Bronchial epithelial cell (primary cell): ENCODE measurements at regions not wholly inside any gene's neighbourhood (a gene's known extent, or its start where the extent isn't known, plus 50 kb on each side); places are given as distances from the start of the nearest gene placed in this dataset.

ENCODE experiments used
- DNase-seq: peaks from one replicate; pipeline ENCODE4 v3.0.0-alpha.2; 2010; ENCODE audit warnings: low read depth
- FAIRE-seq: peaks from 2 replicates; lab custom pipeline; 2011; peaks lifted over from hg19 to GRCh38; lab: Jason Lieb, UNC
- H3K27me3 ChIP-seq: 2 replicates; pipeline ENCODE4 v1.5.1; 2011; ENCODE audit warnings: low read length; ENCODE audit not compliant: control insufficient read depth, insufficient read depth
- H3K36me3 ChIP-seq: 2 replicates; pipeline ENCODE4 v1.5.1; 2011; ENCODE audit warnings: low read length; ENCODE audit not compliant: control insufficient read depth, insufficient read depth
- H3K4me3 ChIP-seq: 2 replicates; pipeline ENCODE4 v1.5.1; 2011; ENCODE audit warnings: mild to moderate bottlenecking, low read depth, low read length, control low read depth
- CTCF ChIP-seq: IDR thresholded peaks from 2 replicates; pipeline ENCODE4 v1.5.1; 2011; ENCODE audit warnings: mild to moderate bottlenecking, moderate library complexity, low read length, control low read depth, inconsistent platforms; ENCODE audit not compliant: insufficient read depth, severe bottlenecking

- DNase-seq (no peak), FAIRE-seq (no peak)
- Histone ChIP-seq H3K4me3 (no peak overlapping the region), H3K36me3 (no peaks in the 10 kb centered on the region), H3K27me3 (no peaks in the 10 kb centered on the region)
- no peak for TF ChIP-seq CTCF
Observed at GRCh38 chr2:13968811-13969210, 663.7 kb upstream of the LRATD1 start.

DNA sequence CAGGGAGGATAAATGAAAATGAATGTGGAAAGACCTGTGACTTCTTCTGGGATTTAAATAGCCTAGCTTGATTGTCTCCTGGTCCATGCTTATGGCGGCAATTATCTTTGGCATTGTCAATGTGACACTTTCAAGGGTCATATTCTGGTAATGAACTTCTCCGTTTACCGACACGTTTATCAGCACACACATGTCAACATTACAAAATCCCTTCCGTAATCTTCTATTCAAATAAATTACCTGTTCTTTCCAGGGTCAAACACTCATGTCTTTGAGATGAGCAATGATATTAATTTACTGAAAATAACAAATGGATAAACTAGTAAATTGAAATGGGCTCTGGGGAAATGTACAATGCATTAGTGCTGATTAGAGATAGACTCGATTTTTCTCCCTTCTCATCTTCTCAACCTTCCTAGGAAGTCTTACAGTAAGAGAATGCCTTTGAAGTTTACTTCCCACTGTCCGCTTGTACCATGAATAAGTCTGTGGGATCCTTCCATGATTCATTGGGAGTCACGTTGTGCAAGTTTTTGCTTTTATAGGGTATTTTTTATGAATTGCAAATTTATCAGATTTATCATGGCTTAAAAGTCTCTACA is 646.3 kb upstream of the LRATD1 start:
- no peak for FAIRE-seq
- no peaks in the 10 kb centered on the region for H3K27me3 ChIP-seq
- no peak for TF ChIP-seq CTCF
- DNase-seq, result no peak
- no peak overlapping the region for H3K4me3 ChIP-seq
- no peaks in the 10 kb centered on the region for H3K36me3 ChIP-seq

GRCh38 chr2:13996527-13996926 is 636.0 kb upstream of the LRATD1 start:
- DNase-seq (peak; percentile 42), FAIRE-seq (no peak)
- Histone ChIP-seq H3K36me3 (no peaks in the 10 kb centered on the region), H3K4me3 (no peak overlapping the region), H3K27me3 (no peaks in the 10 kb centered on the region)
- no peak for TF ChIP-seq CTCF

DNA sequence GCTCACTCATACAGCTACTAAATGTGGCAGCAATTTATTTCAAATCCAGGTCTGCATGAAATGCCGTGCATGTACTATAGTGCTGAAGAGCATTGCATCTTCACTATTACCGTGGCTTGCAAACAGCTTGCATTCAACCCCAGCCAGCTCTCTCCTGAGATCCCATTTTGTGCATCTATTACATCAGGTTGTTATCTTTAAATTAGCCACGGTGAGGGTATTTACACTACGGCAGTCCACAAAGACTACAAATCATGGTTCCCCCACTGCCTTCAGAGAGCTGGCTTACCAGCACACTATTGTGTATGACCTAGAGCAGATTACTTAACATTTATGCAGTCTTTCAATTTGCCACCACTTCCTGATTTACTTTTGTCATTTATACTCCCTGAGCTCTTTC is 621.3 kb upstream of the LRATD1 start:
- TF ChIP-seq CTCF, result no peak
- DNase-seq (no peak), FAIRE-seq (no peak)
- Histone ChIP-seq H3K36me3 (no peaks in the 10 kb centered on the region), H3K4me3 (no peak overlapping the region), H3K27me3 (no peaks in the 10 kb centered on the region)

- H3K36me3 ChIP-seq, result no peaks in the 10 kb centered on the region
- no peak overlapping the region for H3K4me3 ChIP-seq
- FAIRE-seq (no peak), DNase-seq (no peak)
- no peak for TF ChIP-seq CTCF
- no peaks in the 10 kb centered on the region for H3K27me3 ChIP-seq
Observed at GRCh38 chr2:14015113-14015630, 617.3 kb upstream of the LRATD1 start.
